Mesendoderm (in vitro differentiated cells): ENCODE measurements at regions not wholly inside any gene's neighbourhood (a gene's known extent, or its start where the extent isn't known, plus 50 kb on each side); places are given as distances from the start of the nearest gene placed in this dataset.

Source experiments
- DNase-seq: peaks from one replicate; pipeline ENCODE4 v3.0.0; 2013
- H2AK5ac ChIP-seq: 2 replicates; pipeline ENCODE4 v1.6.1; 2013; ENCODE audit warnings: low read length, inconsistent platforms
- H2BK120ac ChIP-seq: 2 replicates; pipeline ENCODE4 v1.6.1; 2013; ENCODE audit warnings: low read depth, mild to moderate bottlenecking, low read length, moderate library complexity, mixed read lengths
- H2BK15ac ChIP-seq: replicated peaks from 2 replicates; pipeline ENCODE4 v1.6.1; 2013; ENCODE audit warnings: low read depth, mild to moderate bottlenecking, moderate library complexity
- H2BK5ac ChIP-seq: 2 replicates; pipeline ENCODE4 v1.6.1; 2013; ENCODE audit warnings: low read length, inconsistent platforms
- H3K18ac ChIP-seq: 2 replicates; pipeline ENCODE4 v1.6.1; 2013; ENCODE audit warnings: mild to moderate bottlenecking, low read length, mixed read lengths
- H3K23ac ChIP-seq: one replicate; pipeline ENCODE4 v1.6.1; 2013; ENCODE audit warnings: low read length
- H3K27ac ChIP-seq: 2 replicates; pipeline ENCODE4 v1.5.1; 2013; ENCODE audit warnings: low read depth, mild to moderate bottlenecking, inconsistent platforms, low read length, moderate library complexity
- H3K27me3 ChIP-seq: 2 replicates; pipeline ENCODE4 v1.6.1; 2013; ENCODE audit warnings: low read length, control low read depth, mild to moderate bottlenecking, inconsistent platforms; ENCODE audit not compliant: insufficient read depth, poor library complexity
- H3K36me3 ChIP-seq: 2 replicates; pipeline ENCODE4 v1.6.1; 2013; ENCODE audit warnings: low read length, inconsistent platforms; ENCODE audit not compliant: control insufficient read depth, insufficient read depth
- H3K4ac ChIP-seq: one replicate; pipeline ENCODE4 v1.6.1; 2013; ENCODE audit warnings: low read depth, mild to moderate bottlenecking, low read length, moderate library complexity
- H3K4me1 ChIP-seq: 2 replicates; pipeline ENCODE4 v1.6.1; 2013; ENCODE audit warnings: low read depth, low read length, inconsistent platforms; ENCODE audit not compliant: control insufficient read depth
- H3K4me2 ChIP-seq: 2 replicates; pipeline ENCODE4 v1.6.1; 2013; ENCODE audit warnings: low read length
- H3K4me3 ChIP-seq: 2 replicates; pipeline ENCODE4 v1.5.1; 2013; ENCODE audit warnings: mild to moderate bottlenecking, low read length
- H3K56ac ChIP-seq: one replicate; pipeline ENCODE4 v1.6.1; 2013; ENCODE audit warnings: low read length
- H3K79me1 ChIP-seq: 2 replicates; pipeline ENCODE4 v1.6.1; 2013; ENCODE audit warnings: low read length, inconsistent platforms
- H3K79me2 ChIP-seq: 2 replicates; pipeline ENCODE4 v1.6.1; 2013; ENCODE audit warnings: mild to moderate bottlenecking, low read length; ENCODE audit not compliant: control insufficient read depth, insufficient read depth
- H3K9ac ChIP-seq: 2 replicates; pipeline ENCODE4 v1.6.1; 2013; ENCODE audit warnings: low read length, inconsistent platforms
- H4K5ac ChIP-seq: one replicate; pipeline ENCODE4 v1.6.1; 2013; ENCODE audit warnings: low read length
- H4K8ac ChIP-seq: one replicate; pipeline ENCODE4 v1.6.1; 2013; ENCODE audit warnings: low read depth, mild to moderate bottlenecking, control low read depth, low read length, moderate library complexity
- WGBS: extraction: QIAGEN DNeasy Blood & Tissue Kit; methylation state at CpG from one replicate; pipeline ENCODE4 v1.1.7; 2013; ENCODE audit warnings: low lambda C conversion rate, missing lambda C conversion rate; ENCODE audit not compliant: insufficient coverage; ENCODE audit errors: extremely low coverage; 5-methylcytosine and 5-hydroxymethylcytosine counted together

DNA sequence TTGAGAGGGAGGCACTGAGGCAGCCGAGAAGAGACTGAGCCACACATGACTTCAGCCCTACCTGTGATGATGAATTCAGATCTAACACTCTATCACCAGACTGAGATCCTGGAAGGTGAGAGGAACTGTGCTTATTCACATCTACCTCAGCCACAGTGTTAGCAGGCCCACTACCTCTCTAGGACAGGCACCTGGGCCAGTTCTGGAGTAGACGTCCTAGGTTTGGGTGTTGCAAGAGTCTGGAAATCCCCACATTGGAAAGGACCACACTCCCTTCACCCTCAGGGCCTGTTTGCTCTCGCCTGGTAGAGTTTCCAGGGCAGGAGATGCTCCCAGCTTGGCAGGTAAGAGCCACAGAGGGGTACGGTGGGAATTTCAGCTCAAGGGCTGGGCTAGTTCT lies 113.8 kb upstream of the CCL21 start:
- Histone ChIP-seq H3K27me3 (no peaks in the 10 kb centered on the region), H3K4me2 (no peak overlapping the region), H4K5ac (no peak overlapping the region), H3K27ac (no peak overlapping the region), H3K56ac (no peak overlapping the region), H3K4ac (no peak overlapping the region), H2BK15ac (no peak overlapping the region), H3K9ac (no peak overlapping the region), H3K23ac (no peak overlapping the region), H3K79me1 (no peaks in the 10 kb centered on the region), H3K4me3 (no peak overlapping the region), H4K8ac (no peak overlapping the region), H3K18ac (no peak overlapping the region), H2BK120ac (no peak overlapping the region), H3K4me1 (no peaks in the 10 kb centered on the region), H3K36me3 (no peaks in the 10 kb centered on the region), H3K79me2 (no peaks in the 10 kb centered on the region), H2AK5ac (no peak overlapping the region), H2BK5ac (no peak overlapping the region)
- no peak for DNase-seq
- no CpG with 5 or more reads among the region's 4 CpGs for WGBS

GRCh38 chr9:34810187-34810524 lies 100.2 kb upstream of the CCL21 start:
- Histone ChIP-seq H3K9ac (no peak overlapping the region), H3K56ac (no peak overlapping the region)

GRCh38 chr9:34809504-34810186 lies 99.7 kb upstream of the CCL21 start:
- Histone ChIP-seq H3K18ac (no peak overlapping the region), H3K36me3 (no peaks in the 10 kb centered on the region), H3K79me2 (no peaks in the 10 kb centered on the region), H4K5ac (no peak overlapping the region), H3K4me2 (peak overlapping the region; percentile 49), H3K23ac (no peak overlapping the region), H2AK5ac (no peak overlapping the region), H3K4me3 (no peak overlapping the region), H2BK15ac (no peak overlapping the region), H3K79me1 (no peaks in the 10 kb centered on the region), H2BK120ac (no peak overlapping the region), H3K27ac (no peak overlapping the region), H3K4ac (no peak overlapping the region), H4K8ac (no peak overlapping the region), H3K27me3 (no peaks in the 10 kb centered on the region), H3K56ac (no peak overlapping the region), H3K9ac (no peak overlapping the region), H3K4me1 (no peaks in the 10 kb centered on the region), H2BK5ac (no peak overlapping the region)
- no CpG with 5 or more reads among the region's 70 CpGs for WGBS
- peak; percentile 76 for DNase-seq

More at GRCh38 chr9:34810187-34810524, 100.2 kb upstream of the CCL21 start:
- Histone ChIP-seq H3K36me3 (no peaks in the 10 kb centered on the region), H2BK15ac (no peak overlapping the region), H3K4ac (no peak overlapping the region), H3K18ac (no peak overlapping the region), H3K27me3 (no peaks in the 10 kb centered on the region), H3K4me2 (no peak overlapping the region), H2BK120ac (no peak overlapping the region), H3K4me3 (no peak overlapping the region), H4K5ac (no peak overlapping the region), H3K79me2 (no peaks in the 10 kb centered on the region), H3K27ac (no peak overlapping the region), H3K4me1 (no peaks in the 10 kb centered on the region), H3K79me1 (no peaks in the 10 kb centered on the region), H2BK5ac (no peak overlapping the region), H4K8ac (no peak overlapping the region), H2AK5ac (no peak overlapping the region), H3K23ac (no peak overlapping the region)
- WGBS: no CpG with 5 or more reads among the region's 14 CpGs
- DNase-seq: no peak

DNA sequence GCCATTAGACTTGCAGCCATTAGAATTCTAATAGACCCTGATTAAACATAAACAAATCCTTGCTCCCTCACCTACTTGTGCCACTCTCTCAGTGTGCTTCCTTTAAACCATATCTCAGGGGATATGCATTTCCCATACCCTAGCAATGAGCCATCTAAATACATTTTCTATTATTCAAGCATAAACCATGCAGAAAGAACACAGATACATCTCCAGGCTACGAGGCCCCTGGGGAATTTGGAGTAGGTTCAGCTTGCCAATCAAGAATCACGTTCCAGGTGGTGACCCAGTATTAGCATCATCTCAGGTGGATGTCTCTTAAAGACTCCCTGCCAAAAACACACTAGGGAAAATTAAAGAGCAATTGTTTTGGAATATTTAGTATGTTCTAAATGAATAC lies 93.0 kb upstream of the CCL21 start:
- no peak overlapping the region for H4K5ac ChIP-seq
- H2BK120ac ChIP-seq: no peak overlapping the region
- H3K9ac ChIP-seq: no peak overlapping the region
- H3K36me3 ChIP-seq: no peaks in the 10 kb centered on the region
- no peak overlapping the region for H2BK5ac ChIP-seq
- no peak overlapping the region for H3K4ac ChIP-seq
- no peaks in the 10 kb centered on the region for H3K79me2 ChIP-seq
- no peak overlapping the region for H4K8ac ChIP-seq
- no peak overlapping the region for H3K23ac ChIP-seq
- H3K27me3 ChIP-seq: no peaks in the 10 kb centered on the region
- H3K4me2 ChIP-seq: no peak overlapping the region
- no peak overlapping the region for H3K18ac ChIP-seq
- WGBS: no CpG with 5 or more reads among the region's 2 CpGs
- H3K27ac ChIP-seq: no peak overlapping the region
- no peaks in the 10 kb centered on the region for H3K79me1 ChIP-seq
- H2BK15ac ChIP-seq: no peak overlapping the region
- no peak overlapping the region for H3K4me3 ChIP-seq
- DNase-seq: no peak
- no peaks in the 10 kb centered on the region for H3K4me1 ChIP-seq
- H2AK5ac ChIP-seq: no peak overlapping the region
- H3K56ac ChIP-seq: no peak overlapping the region

DNA sequence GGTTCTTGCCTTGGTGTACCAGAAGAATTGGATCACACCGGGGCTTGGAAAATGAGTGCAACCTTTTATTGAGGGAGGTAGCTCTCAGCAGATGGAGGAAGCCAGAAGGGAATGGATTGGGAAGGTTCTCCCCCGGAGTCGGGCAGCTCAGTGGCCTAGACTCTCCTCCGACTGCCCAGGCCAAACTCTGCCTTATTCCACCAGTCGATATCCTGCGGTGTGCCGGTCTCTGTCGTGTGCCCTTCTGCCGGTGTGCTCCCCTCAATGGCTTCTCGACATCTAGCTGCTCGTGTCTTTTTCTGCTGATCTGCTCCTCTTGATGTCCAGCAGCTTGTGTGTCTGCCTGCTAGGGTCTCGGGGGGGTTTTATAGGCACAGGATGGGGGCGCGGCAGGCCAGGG lies 87.4 kb upstream of the CCL21 start:
- Histone ChIP-seq H3K18ac (no peak overlapping the region), H3K36me3 (no peaks in the 10 kb centered on the region)
- WGBS: no CpG with 5 or more reads among the region's 14 CpGs

DNA sequence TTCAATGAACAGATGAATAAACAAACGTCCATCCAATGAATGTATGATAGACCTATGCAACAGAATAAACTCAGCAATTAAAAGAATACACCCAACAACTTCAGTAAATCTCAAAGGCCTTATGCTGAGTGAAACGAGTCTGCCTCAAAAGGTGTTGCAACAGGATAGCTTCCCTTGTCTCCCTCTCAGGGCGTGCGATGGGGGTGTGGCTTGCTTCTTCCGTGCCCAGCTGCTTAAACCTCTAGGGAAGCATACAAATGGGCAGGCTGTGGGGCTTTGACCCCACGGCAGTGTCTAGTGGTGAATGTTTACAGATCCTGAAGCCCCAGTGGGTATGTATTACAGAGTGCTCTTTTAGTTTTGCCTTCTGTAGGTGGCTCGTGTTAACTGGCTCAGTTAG lies 87.0 kb upstream of the CCL21 start:
- no peaks in the 10 kb centered on the region for H3K27me3 ChIP-seq
- no peak overlapping the region for H3K4ac ChIP-seq
- no peaks in the 10 kb centered on the region for H3K36me3 ChIP-seq
- no peak overlapping the region for H4K5ac ChIP-seq
- no peaks in the 10 kb centered on the region for H3K4me1 ChIP-seq
- H2BK15ac ChIP-seq: no peak overlapping the region
- no peak overlapping the region for H3K9ac ChIP-seq
- no peak overlapping the region for H3K23ac ChIP-seq
- H3K79me1 ChIP-seq: no peaks in the 10 kb centered on the region
- H3K79me2 ChIP-seq: no peaks in the 10 kb centered on the region
- H3K56ac ChIP-seq: no peak overlapping the region
- H3K27ac ChIP-seq: no peak overlapping the region
- no peak overlapping the region for H4K8ac ChIP-seq
- no peak overlapping the region for H2BK120ac ChIP-seq
- H3K4me2 ChIP-seq: no peak overlapping the region
- H3K18ac ChIP-seq: no peak overlapping the region
- DNase-seq: peak; percentile 16
- no peak overlapping the region for H2AK5ac ChIP-seq
- WGBS: no CpG with 5 or more reads among the region's 7 CpGs
- H2BK5ac ChIP-seq: no peak overlapping the region
- H3K4me3 ChIP-seq: no peak overlapping the region

More for the DNA sequence above, 87.4 kb upstream of the CCL21 start:
- Histone ChIP-seq H3K4me2 (no peak overlapping the region), H3K9ac (no peak overlapping the region), H3K79me2 (no peaks in the 10 kb centered on the region), H3K4me3 (no peak overlapping the region), H3K27me3 (no peaks in the 10 kb centered on the region), H4K8ac (no peak overlapping the region), H3K79me1 (no peaks in the 10 kb centered on the region), H3K4me1 (no peaks in the 10 kb centered on the region), H2BK15ac (no peak overlapping the region), H3K27ac (no peak overlapping the region), H3K56ac (no peak overlapping the region), H3K23ac (no peak overlapping the region), H4K5ac (no peak overlapping the region), H2AK5ac (no peak overlapping the region), H3K4ac (no peak overlapping the region), H2BK5ac (no peak overlapping the region), H2BK120ac (no peak overlapping the region)
- DNase-seq: no peak
